ENCODE measurements at regions not wholly inside any gene's neighbourhood (a gene's known extent, or its start where the extent isn't known, plus 50 kb on each side); places are given as distances from the start of the nearest gene placed in this dataset.
"Not testable (repeated sequence)": the region's sequence is repeated elsewhere in the genome, so short reads cannot be mapped to it uniquely, and the experiment has no call there.

DNA sequence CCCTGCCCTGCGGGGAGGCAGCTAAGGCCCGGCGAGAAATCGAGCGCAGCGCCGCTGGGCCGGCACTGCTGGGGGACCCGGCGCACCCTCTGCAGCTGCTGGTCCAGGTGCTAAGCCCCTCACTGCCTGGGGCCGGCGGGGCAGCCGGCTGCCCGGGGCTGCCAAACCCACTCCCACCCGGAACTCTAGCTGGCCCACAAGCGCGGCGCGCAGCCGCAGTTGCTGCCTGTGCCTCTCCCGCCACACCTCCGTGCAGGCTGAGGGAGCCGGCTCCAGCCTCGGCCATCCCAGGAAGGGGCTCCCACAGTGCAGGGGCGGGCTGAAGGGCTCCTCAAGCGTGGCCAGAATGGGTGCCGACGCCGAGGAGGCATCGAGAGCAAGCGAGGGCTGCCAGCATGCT lies 249.9 kb downstream of the FGF9 start:
- POLR2A ChIA-PET, H3K9me3 Mint-ChIP-seq, CTCF ChIA-PET: not testable (repeated sequence)

DNA sequence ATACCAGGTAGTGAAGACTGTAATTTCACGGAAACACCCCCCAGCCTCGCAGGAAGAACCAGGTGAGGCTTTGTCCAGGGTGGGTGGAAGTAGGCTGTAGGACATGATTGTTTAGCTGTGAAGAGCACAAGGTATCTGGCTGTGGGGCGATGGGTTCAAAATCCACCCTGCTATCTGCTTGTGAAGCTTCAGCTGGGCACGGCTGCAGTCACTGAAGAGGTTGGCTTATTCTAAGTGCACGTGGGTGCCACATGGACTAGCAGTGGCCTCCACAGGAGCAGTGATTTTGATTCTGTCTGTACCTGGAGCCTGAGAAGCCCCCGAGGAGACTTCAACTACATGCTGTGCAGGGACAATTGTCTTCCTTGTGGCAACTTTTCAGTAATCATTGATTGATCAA lies 254.1 kb downstream of the FGF9 start:
- DNase-seq, result no peak
- CTCF ChIA-PET, result no interaction called here
- no peaks in the 10 kb centered on the region for H3K27me3 Mint-ChIP-seq
- H3K4me3 Mint-ChIP-seq, result no peak overlapping the region
- no peak overlapping the region for H3K27ac Mint-ChIP-seq
- H3K9me3 Mint-ChIP-seq, result no peaks in the 10 kb centered on the region
- H3K4me1 Mint-ChIP-seq, result no peaks in the 10 kb centered on the region
- POLR2A ChIA-PET, result no interaction called here
- H3K36me3 Mint-ChIP-seq (ENCODE audit: low read depth), result no peaks in the 10 kb centered on the region

More for the DNA sequence above, 249.9 kb downstream of the FGF9 start:
- H3K4me1 Mint-ChIP-seq; H3K4me3 Mint-ChIP-seq; H3K36me3 Mint-ChIP-seq (ENCODE audit: low read depth); DNase-seq; H3K27ac Mint-ChIP-seq; H3K27me3 Mint-ChIP-seq: not testable (repeated sequence)

DNA sequence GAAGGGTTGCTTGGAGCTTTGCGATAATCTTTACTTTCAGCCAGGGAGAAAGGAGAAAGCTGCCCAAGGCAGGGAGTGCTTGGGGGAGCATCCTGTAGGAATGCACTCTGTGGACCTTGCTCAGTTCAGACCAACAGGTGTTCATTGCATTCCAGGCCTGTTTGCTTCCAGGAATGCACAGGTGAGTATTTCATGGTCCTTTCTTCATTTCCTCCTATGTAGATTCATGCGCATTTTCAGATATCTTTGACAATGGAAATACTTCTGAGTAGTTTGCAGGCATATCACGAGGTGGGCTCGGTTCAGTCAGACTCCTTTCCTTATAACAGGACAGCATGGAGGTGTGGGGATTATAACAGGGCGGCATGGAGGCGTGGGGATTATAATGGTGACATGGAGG lies 254.8 kb downstream of the FGF9 start:
- no peaks in the 10 kb centered on the region for H3K4me1 Mint-ChIP-seq
- H3K27me3 Mint-ChIP-seq, result no peaks in the 10 kb centered on the region
- POLR2A ChIA-PET, result no interaction called here
- CTCF ChIA-PET, result no interaction called here
- no peak for DNase-seq
- no peak overlapping the region for H3K4me3 Mint-ChIP-seq
- H3K9me3 Mint-ChIP-seq, result no peaks in the 10 kb centered on the region
- no peak overlapping the region for H3K27ac Mint-ChIP-seq
- H3K36me3 Mint-ChIP-seq (ENCODE audit: low read depth), result no peaks in the 10 kb centered on the region

DNA sequence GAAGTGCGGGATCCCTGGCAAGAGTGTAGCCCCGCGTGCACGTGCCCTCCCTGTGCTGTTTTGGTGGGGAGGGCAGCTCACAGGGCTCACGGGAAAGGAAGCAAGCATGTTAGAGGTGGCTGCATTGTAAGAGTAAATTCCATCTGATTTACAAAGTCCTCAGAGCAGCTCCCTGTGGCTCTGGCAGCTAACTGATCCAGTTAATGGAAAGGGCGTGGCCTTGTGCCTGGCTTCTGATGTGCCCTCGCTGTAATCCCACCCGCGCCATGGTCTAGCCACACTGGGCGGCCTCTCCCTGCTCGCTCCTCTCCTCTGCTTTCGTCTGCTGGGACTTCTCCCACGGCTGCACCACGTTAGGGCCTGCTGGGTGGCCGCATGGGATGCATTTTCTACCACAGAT lies 258.5 kb downstream of the FGF9 start:
- no peaks in the 10 kb centered on the region for H3K27me3 Mint-ChIP-seq
- no peak for DNase-seq
- no peaks in the 10 kb centered on the region for H3K9me3 Mint-ChIP-seq
- no peak overlapping the region for H3K4me3 Mint-ChIP-seq
- H3K36me3 Mint-ChIP-seq (ENCODE audit: low read depth), result no peaks in the 10 kb centered on the region
- H3K27ac Mint-ChIP-seq, result no peak overlapping the region
- CTCF ChIA-PET, result no interaction called here
- no peaks in the 10 kb centered on the region for H3K4me1 Mint-ChIP-seq
- POLR2A ChIA-PET, result no interaction called here

DNA sequence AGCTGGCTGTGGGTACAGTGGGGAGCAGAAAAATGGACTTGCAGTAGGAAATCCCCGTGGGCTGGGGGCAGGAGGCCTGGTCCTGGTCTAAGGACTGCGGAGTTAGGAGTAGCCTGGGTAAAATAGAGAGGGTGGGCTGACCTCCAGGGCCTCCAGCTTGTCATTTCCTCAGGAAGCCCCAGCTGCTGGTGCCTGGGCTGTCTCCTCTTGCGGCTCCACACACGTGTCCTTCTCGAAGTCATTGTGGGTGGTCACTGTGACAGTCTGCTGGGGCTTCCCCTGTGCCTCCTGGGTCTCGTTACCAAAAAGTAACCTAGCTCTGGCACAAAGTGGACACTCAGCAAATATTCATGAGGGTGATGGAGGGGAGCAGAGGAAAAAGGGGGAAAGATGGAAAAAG lies 259.7 kb downstream of the FGF9 start:
- ChIA-PET POLR2A (no interaction called here), CTCF (no interaction called here)
- H3K27ac Mint-ChIP-seq, result no peak overlapping the region
- no peaks in the 10 kb centered on the region for H3K9me3 Mint-ChIP-seq
- DNase-seq, result no peak
- H3K4me1 Mint-ChIP-seq, result no peaks in the 10 kb centered on the region
- no peaks in the 10 kb centered on the region for H3K27me3 Mint-ChIP-seq
- no peaks in the 10 kb centered on the region for H3K36me3 Mint-ChIP-seq (ENCODE audit: low read depth)
- no peak overlapping the region for H3K4me3 Mint-ChIP-seq

DNA sequence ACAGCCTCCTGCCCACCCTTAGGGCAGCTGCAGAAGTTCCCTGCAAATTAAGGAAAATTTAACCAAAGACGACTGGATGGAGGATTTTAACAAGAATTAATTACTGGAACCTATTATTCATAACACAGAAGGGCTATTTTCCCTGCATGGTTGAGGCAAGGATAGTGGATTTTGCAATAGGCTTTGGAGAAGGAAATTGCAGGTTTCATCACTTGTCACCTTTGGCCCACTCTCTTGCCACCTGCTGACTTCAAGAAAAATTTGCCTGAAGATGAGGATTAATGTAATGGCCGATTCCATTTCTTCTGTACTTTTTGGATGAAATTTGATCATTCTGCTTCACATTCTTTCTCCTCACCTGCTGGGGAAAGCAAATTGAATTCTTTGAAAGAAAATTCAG lies 261.7 kb downstream of the FGF9 start:
- POLR2A ChIA-PET, result no interaction called here
- CTCF ChIA-PET, result no interaction called here
- DNase-seq, result no peak
- Mint-ChIP-seq H3K36me3 (ENCODE audit: low read depth) (no peaks in the 10 kb centered on the region), H3K4me1 (no peaks in the 10 kb centered on the region), H3K27ac (no peak overlapping the region), H3K27me3 (no peaks in the 10 kb centered on the region), H3K9me3 (no peaks in the 10 kb centered on the region), H3K4me3 (no peak overlapping the region)

DNA sequence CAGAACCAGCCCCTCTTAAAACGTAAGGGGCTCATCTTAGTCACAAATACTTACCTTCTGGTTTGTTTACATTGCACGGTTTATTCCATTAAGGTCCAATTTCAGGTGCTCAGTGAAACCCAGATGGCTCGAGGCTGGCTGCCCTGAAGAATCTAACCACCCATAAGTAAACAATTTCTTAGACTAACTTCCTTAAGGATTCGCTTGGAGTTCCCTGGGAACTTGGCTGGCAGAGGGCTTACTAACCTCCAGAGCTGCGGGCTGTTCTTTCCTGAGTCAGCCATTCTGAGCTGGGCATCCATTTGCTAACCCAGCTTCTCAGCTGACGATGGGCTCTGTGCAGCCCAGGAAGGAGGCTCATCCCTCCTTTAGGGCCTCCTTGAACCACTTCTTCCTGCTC lies 262.1 kb downstream of the FGF9 start:
- Mint-ChIP-seq H3K27ac (no peak overlapping the region), H3K9me3 (no peaks in the 10 kb centered on the region), H3K4me3 (no peak overlapping the region), H3K36me3 (ENCODE audit: low read depth) (no peaks in the 10 kb centered on the region), H3K27me3 (no peaks in the 10 kb centered on the region), H3K4me1 (no peaks in the 10 kb centered on the region)
- ChIA-PET POLR2A (no interaction called here), CTCF (no interaction called here)
- no peak for DNase-seq

DNA sequence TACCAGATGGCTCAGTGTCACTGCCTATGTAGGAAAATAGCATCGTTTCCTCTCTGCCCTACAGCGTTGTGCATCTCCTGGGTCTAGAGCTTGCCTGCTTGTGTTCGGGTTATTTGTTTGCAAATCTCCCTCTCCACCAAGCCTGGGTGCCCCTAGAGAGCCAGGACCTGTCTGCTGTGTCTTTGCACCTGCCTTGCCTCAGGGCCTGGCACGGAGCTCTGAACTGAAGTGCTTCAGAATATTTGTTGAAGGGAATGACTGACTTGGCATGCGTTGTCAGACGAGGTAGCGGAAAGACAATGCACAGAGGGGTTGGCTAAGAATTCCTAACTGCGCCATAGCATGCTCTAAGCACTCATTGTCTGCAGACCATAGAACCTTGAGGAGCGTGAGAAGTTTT lies 263.4 kb downstream of the FGF9 start:
- no peak for DNase-seq
- H3K4me1 Mint-ChIP-seq, result no peaks in the 10 kb centered on the region
- CTCF ChIA-PET, result no interaction called here
- H3K27me3 Mint-ChIP-seq, result no peaks in the 10 kb centered on the region
- H3K4me3 Mint-ChIP-seq, result no peak overlapping the region
- H3K36me3 Mint-ChIP-seq (ENCODE audit: low read depth), result no peaks in the 10 kb centered on the region
- no peak overlapping the region for H3K27ac Mint-ChIP-seq
- no peaks in the 10 kb centered on the region for H3K9me3 Mint-ChIP-seq
- POLR2A ChIA-PET, result no interaction called here

DNA sequence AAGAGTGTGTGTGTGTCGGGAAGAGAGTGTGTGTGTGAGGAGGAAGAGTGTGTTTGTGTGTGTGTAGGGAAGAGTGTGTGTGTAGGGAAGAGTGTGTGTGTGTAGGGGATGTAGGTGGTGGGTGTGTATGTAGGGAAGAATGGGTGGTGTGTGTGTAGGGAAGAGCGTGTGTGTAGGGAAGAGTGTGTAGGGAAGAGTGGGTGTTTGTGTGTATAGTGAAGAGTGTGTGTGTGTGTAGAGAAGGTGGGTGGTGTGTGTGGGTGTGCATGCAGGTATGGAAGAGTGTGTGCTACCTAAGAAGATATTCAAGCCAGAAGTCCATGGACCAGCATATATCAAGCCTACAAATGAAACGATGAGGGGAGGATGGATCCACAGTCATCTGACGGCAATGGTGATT lies 265.8 kb downstream of the FGF9 start:
- H3K4me1 Mint-ChIP-seq, result no peaks in the 10 kb centered on the region
- no peak overlapping the region for H3K27ac Mint-ChIP-seq
- no peaks in the 10 kb centered on the region for H3K36me3 Mint-ChIP-seq (ENCODE audit: low read depth)
- H3K27me3 Mint-ChIP-seq, result no peaks in the 10 kb centered on the region
- POLR2A ChIA-PET, result no interaction called here
- CTCF ChIA-PET, result no interaction called here
- H3K4me3 Mint-ChIP-seq, result no peak overlapping the region
- no peaks in the 10 kb centered on the region for H3K9me3 Mint-ChIP-seq
- DNase-seq, result no peak

DNA sequence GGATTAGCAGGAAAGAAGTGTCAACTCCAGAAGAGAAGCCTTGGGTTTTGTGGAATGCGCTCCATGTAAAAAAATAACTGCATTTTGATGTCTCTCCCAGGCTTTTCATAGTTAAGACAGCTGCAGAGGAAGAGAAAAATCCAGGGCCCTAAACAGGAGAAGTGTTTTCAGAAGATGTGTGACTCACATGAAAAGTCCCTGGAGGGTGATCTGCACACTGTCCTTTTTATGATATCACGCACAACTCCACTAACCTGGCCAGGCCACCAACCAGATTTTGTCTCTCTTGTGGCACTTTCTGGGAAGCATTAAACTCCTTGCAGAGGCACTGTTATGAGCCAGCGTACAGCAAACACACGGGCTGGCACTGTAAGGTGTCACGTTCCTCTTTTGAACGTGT lies 267.3 kb downstream of the FGF9 start:
- CTCF ChIA-PET, result no interaction called here
- POLR2A ChIA-PET, result no interaction called here
- Mint-ChIP-seq H3K36me3 (ENCODE audit: low read depth) (no peaks in the 10 kb centered on the region), H3K4me3 (no peak overlapping the region), H3K27me3 (no peaks in the 10 kb centered on the region), H3K27ac (no peak overlapping the region), H3K9me3 (peaks cover 6% of the 10 kb centered on the region), H3K4me1 (no peaks in the 10 kb centered on the region)
- no peak for DNase-seq

DNA sequence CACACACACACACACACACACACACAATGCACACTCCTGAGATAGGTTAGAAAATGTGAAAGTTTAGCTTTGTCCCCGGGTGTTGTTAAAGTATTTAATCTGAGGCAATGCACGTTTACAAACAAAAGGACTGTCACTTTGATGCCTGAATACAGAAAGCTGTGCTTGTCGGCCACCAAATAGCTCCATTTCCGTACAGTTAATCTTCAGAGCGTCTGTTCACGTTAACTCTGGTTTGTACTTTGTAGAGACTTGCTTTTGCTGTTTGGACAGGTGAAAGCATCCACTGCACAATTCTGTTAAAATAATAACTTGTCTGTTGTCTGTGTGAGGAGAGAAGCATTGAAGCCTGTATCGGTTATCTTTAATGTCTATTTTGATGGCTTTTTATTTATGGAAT lies 267.8 kb downstream of the FGF9 start:
- Mint-ChIP-seq H3K27me3 (no peaks in the 10 kb centered on the region), H3K4me3 (no peak overlapping the region), H3K27ac (no peak overlapping the region), H3K4me1 (no peaks in the 10 kb centered on the region), H3K9me3 (peaks cover 9% of the 10 kb centered on the region), H3K36me3 (ENCODE audit: low read depth) (no peaks in the 10 kb centered on the region)
- CTCF ChIA-PET, result no interaction called here
- POLR2A ChIA-PET, result no interaction called here
- DNase-seq, result no peak

DNA sequence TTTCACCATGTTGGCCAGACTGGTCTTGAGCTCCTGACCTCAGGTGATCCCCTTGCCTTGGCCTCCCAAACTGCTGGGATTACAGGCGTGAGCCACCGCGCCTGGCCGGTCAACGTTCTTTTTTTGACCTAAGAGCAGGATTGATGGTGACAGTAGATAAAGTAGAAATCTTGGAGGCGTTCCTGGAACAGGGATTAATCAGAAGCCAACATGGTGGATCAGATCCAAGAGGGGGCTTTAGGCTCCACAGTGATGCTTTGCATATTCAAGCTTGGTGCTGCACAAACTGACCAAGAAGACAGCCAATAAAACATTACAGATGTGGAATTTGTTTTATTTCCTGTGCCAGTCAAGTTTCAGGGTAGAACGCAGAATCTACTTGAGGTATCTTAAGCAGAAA lies 271.2 kb downstream of the FGF9 start:
- Mint-ChIP-seq H3K27me3 (no peaks in the 10 kb centered on the region), H3K4me1 (no peaks in the 10 kb centered on the region), H3K9me3 (peaks cover 19% of the 10 kb centered on the region), H3K4me3 (no peak overlapping the region), H3K36me3 (ENCODE audit: low read depth) (no peaks in the 10 kb centered on the region), H3K27ac (no peak overlapping the region)
- POLR2A ChIA-PET, result no interaction called here
- CTCF ChIA-PET, result no interaction called here
- no peak for DNase-seq

DNA sequence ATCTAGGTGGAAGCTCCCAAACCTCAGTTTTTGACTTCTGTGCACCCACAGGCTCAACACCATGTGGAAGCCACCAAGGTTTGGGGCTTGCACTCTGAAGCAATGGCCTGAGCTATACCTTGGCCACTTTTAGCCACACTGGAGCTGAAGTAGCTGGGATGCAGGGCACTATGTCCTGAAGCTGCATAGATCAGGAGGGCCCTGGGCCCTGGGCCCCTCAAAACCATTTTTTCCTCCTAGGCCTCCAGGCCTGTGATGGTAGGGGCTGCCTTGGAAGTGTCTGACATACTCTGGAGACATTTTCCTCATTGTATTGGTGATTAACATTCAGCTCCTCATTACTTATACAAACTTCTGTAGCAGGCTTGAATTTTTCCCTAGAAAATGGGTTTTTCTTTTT lies 273.7 kb downstream of the FGF9 start:
- no peaks in the 10 kb centered on the region for H3K27me3 Mint-ChIP-seq
- ChIA-PET POLR2A (no interaction called here), CTCF (no interaction called here)
- no peaks in the 10 kb centered on the region for H3K4me1 Mint-ChIP-seq
- H3K4me3 Mint-ChIP-seq, result no peak overlapping the region
- DNase-seq, result no peak
- no peaks in the 10 kb centered on the region for H3K36me3 Mint-ChIP-seq (ENCODE audit: low read depth)
- no peak overlapping the region for H3K27ac Mint-ChIP-seq
- H3K9me3 Mint-ChIP-seq, result peaks cover 22% of the 10 kb centered on the region

DNA sequence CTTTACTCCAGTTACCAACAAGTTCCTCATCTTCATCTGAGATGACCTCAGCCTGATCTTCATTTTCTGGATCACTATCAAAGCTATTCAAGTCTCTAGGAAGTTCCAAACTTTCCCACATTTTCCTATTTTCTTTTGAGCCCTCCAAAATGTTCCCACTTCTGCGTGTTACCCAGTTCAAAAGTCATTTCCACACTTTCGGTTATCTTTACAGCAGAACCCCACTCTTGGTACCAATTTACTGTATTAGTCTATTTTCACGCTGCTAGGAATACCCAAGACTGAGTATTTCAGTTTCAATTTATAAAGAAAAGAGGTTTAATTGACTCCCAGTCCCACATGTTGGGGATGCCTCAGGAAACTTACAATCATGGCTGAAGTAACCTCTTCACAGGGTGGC lies 274.3 kb downstream of the FGF9 start:
- H3K36me3 Mint-ChIP-seq (ENCODE audit: low read depth), result no peaks in the 10 kb centered on the region
- H3K27ac Mint-ChIP-seq, result no peak overlapping the region
- no peaks in the 10 kb centered on the region for H3K27me3 Mint-ChIP-seq
- no peak overlapping the region for H3K4me3 Mint-ChIP-seq
- CTCF ChIA-PET, result no interaction called here
- DNase-seq, result no peak
- H3K4me1 Mint-ChIP-seq, result no peaks in the 10 kb centered on the region
- H3K9me3 Mint-ChIP-seq, result peaks cover 22% of the 10 kb centered on the region
- POLR2A ChIA-PET, result no interaction called here

DNA sequence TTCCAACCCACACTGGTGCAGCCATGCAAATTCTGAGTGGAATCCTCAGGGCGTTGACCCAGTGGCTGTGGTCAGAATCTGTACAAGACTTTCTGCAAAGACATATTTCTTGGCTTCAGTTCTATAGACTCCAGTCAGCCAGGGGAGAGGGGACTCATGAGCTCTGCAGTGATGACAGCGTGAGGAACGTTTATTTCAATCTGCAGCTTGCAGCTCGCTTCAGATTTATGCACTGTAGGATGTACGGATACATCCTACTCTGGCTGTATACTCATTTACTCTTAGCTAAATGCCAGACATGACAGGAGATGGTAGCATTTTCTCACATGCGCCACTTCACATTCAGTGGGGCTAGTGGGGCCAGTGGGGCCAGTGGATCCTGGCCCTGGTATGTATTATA lies 276.1 kb downstream of the FGF9 start:
- no peaks in the 10 kb centered on the region for H3K36me3 Mint-ChIP-seq (ENCODE audit: low read depth)
- no peak overlapping the region for H3K4me3 Mint-ChIP-seq
- ChIA-PET POLR2A (no interaction called here), CTCF (no interaction called here)
- H3K27me3 Mint-ChIP-seq, result no peaks in the 10 kb centered on the region
- no peak for DNase-seq
- H3K27ac Mint-ChIP-seq, result no peak overlapping the region
- no peaks in the 10 kb centered on the region for H3K4me1 Mint-ChIP-seq
- peaks cover 22% of the 10 kb centered on the region for H3K9me3 Mint-ChIP-seq
